Muscle of back (tissue), 3 donors: ENCODE measurements at regions not wholly inside any gene's neighbourhood (a gene's known extent, or its start where the extent isn't known, plus 50 kb on each side); places are given as distances from the start of the nearest gene placed in this dataset.
"Not testable (repeated sequence)": the region's sequence is repeated elsewhere in the genome, so short reads cannot be mapped to it uniquely, and the experiment has no call there.

ENCODE experiments used
- DNase-seq, 3 donors: peaks; one replicate each; pipeline versions ENCODE4 v3.0.0 to v3.0.0-alpha.2; 2013

- peak in 1 of 3 donors; percentile 20 for DNase-seq
Measured at GRCh38 chr10:22158426-22158825, 59.4 kb downstream of the EBLN1 start.

GRCh38 chr10:22156750-22157149, 61.1 kb downstream of the EBLN1 start:
- no peak for DNase-seq

GRCh38 chr10:22152403-22152802, 65.4 kb downstream of the EBLN1 start:
- no peak for DNase-seq

GRCh38 chr10:22150842-22151241, 67.0 kb downstream of the EBLN1 start:
- DNase-seq = no peak

GRCh38 chr10:22148961-22149360, 68.9 kb downstream of the EBLN1 start:
- peak; percentile 39 to 71 (median 39) for DNase-seq

- not testable (repeated sequence) for DNase-seq
Measured at GRCh38 chr10:22145873-22146272, 71.9 kb downstream of the EBLN1 start.

GRCh38 chr10:22137542-22137941, 80.3 kb downstream of the EBLN1 start:
- DNase-seq = no peak

- DNase-seq = no peak
Measured at GRCh38 chr10:22135591-22135990, 82.2 kb downstream of the EBLN1 start.

GRCh38 chr10:22133749-22134624, 83.8 kb downstream of the EBLN1 start:
- DNase-seq = peak in 2 of 3 donors; percentile 28 to 67

- DNase-seq = not testable (repeated sequence)
Measured at GRCh38 chr10:22130824-22131223, 87.0 kb downstream of the EBLN1 start.

- not testable (repeated sequence) for DNase-seq
Measured at GRCh38 chr10:22129612-22130011, 88.2 kb downstream of the EBLN1 start.

- DNase-seq = not testable (repeated sequence)
Measured at GRCh38 chr10:22121181-22121580, 96.6 kb downstream of the EBLN1 start.

GRCh38 chr10:22120072-22120471, 97.7 kb downstream of the EBLN1 start:
- not testable (repeated sequence) for DNase-seq

- DNase-seq = not testable (repeated sequence)
Measured at GRCh38 chr10:22119575-22119974, 98.2 kb downstream of the EBLN1 start.

GRCh38 chr10:22111705-22112104, 106.1 kb downstream of the EBLN1 start:
- DNase-seq = no peak

- DNase-seq = no peak
Measured at GRCh38 chr10:22111260-22111659, 106.6 kb downstream of the EBLN1 start.

GRCh38 chr10:22110761-22111160, 107.1 kb downstream of the EBLN1 start:
- DNase-seq = peak in 1 of 3 donors; percentile 7

- no peak for DNase-seq
Measured at GRCh38 chr10:22105270-22105669, 101.7 kb upstream of the DNAJC1 start.

GRCh38 chr10:22103701-22104470, 100.4 kb upstream of the DNAJC1 start:
- DNase-seq = no peak

GRCh38 chr10:22097696-22098095, 94.2 kb upstream of the DNAJC1 start:
- no peak for DNase-seq

- not testable (repeated sequence) for DNase-seq
Measured at GRCh38 chr10:22091260-22091659, 87.7 kb upstream of the DNAJC1 start.

- peak in 1 of 3 donors; percentile 20 for DNase-seq
Measured at GRCh38 chr10:22087402-22087738, 83.8 kb upstream of the DNAJC1 start.
